GM12878 (cell line): ENCODE measurements at regions not wholly inside any gene's neighbourhood (a gene's known extent, or its start where the extent isn't known, plus 50 kb on each side); places are given as distances from the start of the nearest gene placed in this dataset.

Experiments used
- ATAC-seq: fragments of 200-7000 bp; cut with Tn5 transposase; 3 replicates; pipeline ENCODE4 v1.9.1; 2020; ENCODE audit warnings: mild to moderate bottlenecking, moderate library complexity
- BruUV-seq: library from RNA; stranded (reverse); fragments of 400-500 nt; replicated peaks from 2 replicates; lab custom pipeline; 2021; lab: Mats Ljungman, UMichigan
- CTCF ChIA-PET: fragments of 300-600 bp; sonication (Branson Sonifier 250); formaldehyde crosslinking; extraction: SDS; loops from one replicate; lab custom pipeline; 2021; ENCODE audit warnings: inconsistent platforms; lab: Yijun Ruan, JAX
- POLR2A ChIA-PET: fragments of 350-600 bp; formaldehyde crosslinking; extraction: SDS; loops from one replicate; lab custom pipeline; 2021; ENCODE audit warnings: inconsistent platforms; lab: Charles Lee
- RAD21 ChIA-PET: fragments of 300-600 bp; sonication (Branson Sonifier 250); formaldehyde crosslinking; loops from one replicate; lab custom pipeline; 2023; ENCODE audit warnings: antibody characterized with exemption; ENCODE audit not compliant: unreplicated experiment; lab: Charles Lee
- SMC1A ChIA-PET: fragments of 300-600 bp; sonication (Branson Sonifier 250); formaldehyde crosslinking; loops from one replicate; lab custom pipeline; 2023; ENCODE audit not compliant: unreplicated experiment, uncharacterized antibody; lab: Charles Lee
- DNase-seq: peaks from one replicate; pipeline ENCODE4 v3.0.0-alpha.2; 2011; ENCODE audit warnings: low read depth, low spot score
- FAIRE-seq: peaks from 3 replicates; lab custom pipeline; 2011; peaks lifted over from hg19 to GRCh38; lab: Jason Lieb, UNC
- H2AFZ ChIP-seq: 2 replicates; pipeline ENCODE4 v1.6.0; 2011; ENCODE audit warnings: low read depth, low read length, control low read depth; ENCODE audit not compliant: control insufficient read depth
- H3K27ac ChIP-seq: 2 replicates; pipeline ENCODE4 v1.5.1; 2011; ENCODE audit warnings: control low read depth; ENCODE audit not compliant: control insufficient read depth, insufficient read depth
- H3K27me3 ChIP-seq, 2 experiments: replicated peaks in 1 of 2; 2 replicates each; pipeline versions ENCODE4 v1.6.0 to v1.6.1; 2011; ENCODE audit warnings: low read length in 1 of 2; ENCODE audit not compliant: control insufficient read depth in 2 of 2, insufficient read depth in 2 of 2
- H3K36me3 ChIP-seq, 2 experiments: 2 replicates each; pipeline ENCODE4 v1.5.1; 2011; ENCODE audit warnings: low read length in 1 of 2; ENCODE audit not compliant: control insufficient read depth in 2 of 2, insufficient read depth in 2 of 2
- H3K4me1 ChIP-seq: 2 replicates; pipeline ENCODE4 v1.6.1; 2011; ENCODE audit warnings: mild to moderate bottlenecking, low read length, moderate library complexity, mixed read lengths; ENCODE audit not compliant: control insufficient read depth, insufficient read depth
- H3K4me2 ChIP-seq: 2 replicates; pipeline ENCODE4 v1.6.0; 2011; ENCODE audit warnings: control low read depth; ENCODE audit not compliant: control insufficient read depth, insufficient read depth
- H3K4me3 ChIP-seq: fragments of 200-600 bp; sonication (generic); 2 replicates; pipeline ENCODE4 v1.5.1; 2016
- H3K79me2 ChIP-seq: 2 replicates; pipeline ENCODE4 v1.6.0; 2011; ENCODE audit warnings: low read length; ENCODE audit not compliant: control insufficient read depth, insufficient read depth
- H3K9ac ChIP-seq: 2 replicates; pipeline ENCODE4 v1.8.0; 2011; ENCODE audit warnings: low read length, control low read depth, mixed read lengths; ENCODE audit not compliant: control insufficient read depth, insufficient read depth
- H3K9me3 ChIP-seq: replicated peaks from 3 replicates; pipeline ENCODE4 v1.5.1; 2011; ENCODE audit warnings: mild to moderate bottlenecking, low read length; ENCODE audit not compliant: control insufficient read depth, insufficient read depth
- H4K20me1 ChIP-seq: 2 replicates; pipeline ENCODE4 v1.6.0; 2011; ENCODE audit not compliant: control insufficient read depth, insufficient read depth
- ATF7 ChIP-seq: fragments of 450-650 bp; IDR thresholded peaks from 2 replicates; pipeline ENCODE4 v1.6.1; 2016; ENCODE audit warnings: low read depth, mild to moderate bottlenecking
- BMI1 ChIP-seq: fragments of 450-650 bp; IDR thresholded peaks from 2 replicates; pipeline ENCODE4 v1.6.1; 2016; ENCODE audit warnings: mild to moderate bottlenecking, moderate library complexity, borderline replicate concordance
- CREB1 ChIP-seq: IDR thresholded peaks from 2 replicates; pipeline ENCODE4 v1.6.1; 2012; ENCODE audit warnings: low read depth, mild to moderate bottlenecking, inconsistent platforms
- EGR1 ChIP-seq, 2 experiments: IDR thresholded peaks; 1 replicate in 1 of 2; 2 replicates in 1 of 2; pipeline ENCODE4 v1.6.1; 2011 to 2012; ENCODE audit warnings: low read depth in 2 of 2, low read length in 2 of 2, borderline replicate concordance in 1 of 2, mild to moderate bottlenecking in 1 of 2, moderate library complexity in 1 of 2
- HDAC6 ChIP-seq: fragments of 200-600 bp; sonication (generic); IDR thresholded peaks from one replicate; pipeline ENCODE4 v1.8.0; 2017; ENCODE audit warnings: antibody characterized with exemption; ENCODE audit not compliant: unreplicated experiment
- IKZF1 ChIP-seq: fragments of 450-650 bp; conservative IDR thresholded peaks from 2 replicates; pipeline ENCODE4 v1.6.1; 2017; ENCODE audit warnings: antibody characterized with exemption, mild to moderate bottlenecking
- KAT2A ChIP-seq: conservative IDR thresholded peaks from 2 replicates; pipeline ENCODE4 v1.6.1; 2011; ENCODE audit warnings: low read depth, low read length; ENCODE audit not compliant: control insufficient read depth
- MYB ChIP-seq: fragments of 150-350 bp; IDR thresholded peaks from 2 replicates; pipeline ENCODE4 v1.6.1; 2014; ENCODE audit warnings: mild to moderate bottlenecking, low read depth, low read length, borderline replicate concordance
- RB1 ChIP-seq: fragments of 450-650 bp; formaldehyde crosslinking; IDR thresholded peaks from 2 replicates; pipeline ENCODE4 v1.6.1; 2017; ENCODE audit warnings: mild to moderate bottlenecking, borderline replicate concordance
- RELA ChIP-seq: fragments of 450-650 bp; IDR thresholded peaks from 2 replicates; pipeline ENCODE4 v1.8.0; 2014; ENCODE audit warnings: borderline replicate concordance; ENCODE audit not compliant: partially characterized antibody
- SIN3A ChIP-seq: IDR thresholded peaks from 2 replicates; pipeline ENCODE4 v1.6.1; 2012; ENCODE audit warnings: low read depth, low read length, improper control_type of control experiment
- SMARCA5 ChIP-seq: fragments of 450-650 bp; IDR thresholded peaks from 2 replicates; pipeline ENCODE4 v1.6.1; 2017; ENCODE audit warnings: mild to moderate bottlenecking
- STAT1 ChIP-seq: fragments of 450-650 bp; conservative IDR thresholded peaks from 2 replicates; pipeline ENCODE4 v1.6.1; 2014; ENCODE audit warnings: antibody characterized with exemption, mild to moderate bottlenecking
- SUPT20H ChIP-seq: IDR thresholded peaks from 2 replicates; pipeline ENCODE4 v1.6.1; 2011; ENCODE audit warnings: low read depth, mild to moderate bottlenecking, low read length, moderate library complexity, borderline replicate concordance; ENCODE audit not compliant: control insufficient read depth
- YY1 ChIP-seq: IDR thresholded peaks from 2 replicates; pipeline ENCODE4 v1.6.1; 2011; ENCODE audit warnings: low read depth, mild to moderate bottlenecking, low read length
- WGBS: methylation state at CpG from one replicate; pipeline ENCODE4 v1.1.6; 2016; ENCODE audit warnings: low lambda C conversion rate; ENCODE audit not compliant: insufficient replicate concordance, insufficient coverage; ENCODE audit errors: missing lambda C conversion rate; 5-methylcytosine and 5-hydroxymethylcytosine counted together
- in situ Hi-C: fragments of 300-500 bp; cut with MboI; formaldehyde crosslinking; loops from 9 replicates; pipeline ENCODE4 v1.14.3; 2018; ENCODE audit warnings: mixed read lengths
- intact Hi-C: fragments of 100-400 bp; cut with micrococcal nuclease; formaldehyde crosslinking; loops from one replicate; pipeline ENCODE4 v1.14.2; 2022; ENCODE audit not compliant: unreplicated experiment
- TF ChIP-seq, protein P1 (sequence below): fragments of 450-650 bp; conservative IDR thresholded peaks from 2 replicates; pipeline ENCODE4 v1.6.1; 2017; ENCODE audit warnings: mild to moderate bottlenecking, moderate library complexity
- TF ChIP-seq, protein P2 (sequence below): IDR thresholded peaks from 2 replicates; pipeline ENCODE4 v1.6.1; 2011; ENCODE audit warnings: low read depth, low read length, improper control_type of control experiment, borderline replicate concordance

DNA sequence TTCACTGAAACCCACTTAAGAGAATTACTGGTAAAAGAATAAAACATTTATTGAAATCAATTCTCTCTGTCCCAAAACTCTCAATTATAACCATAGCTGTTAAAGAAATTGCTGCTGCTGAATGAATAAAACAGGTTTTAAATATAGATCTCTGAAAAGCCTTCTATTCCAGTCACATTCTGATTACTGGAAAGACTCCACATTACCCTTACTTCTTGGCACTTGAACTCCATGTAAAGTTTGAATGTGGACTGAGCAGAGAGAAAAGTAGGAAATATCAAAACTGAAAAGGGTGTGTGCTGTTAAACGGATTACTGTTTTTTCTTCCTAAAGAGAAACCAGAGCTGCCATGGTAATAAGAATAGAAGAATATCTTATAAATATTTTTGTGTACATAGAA lies 655.3 kb upstream of the SETBP1 start (continued):
- TF ChIP-seq, protein P1, sequence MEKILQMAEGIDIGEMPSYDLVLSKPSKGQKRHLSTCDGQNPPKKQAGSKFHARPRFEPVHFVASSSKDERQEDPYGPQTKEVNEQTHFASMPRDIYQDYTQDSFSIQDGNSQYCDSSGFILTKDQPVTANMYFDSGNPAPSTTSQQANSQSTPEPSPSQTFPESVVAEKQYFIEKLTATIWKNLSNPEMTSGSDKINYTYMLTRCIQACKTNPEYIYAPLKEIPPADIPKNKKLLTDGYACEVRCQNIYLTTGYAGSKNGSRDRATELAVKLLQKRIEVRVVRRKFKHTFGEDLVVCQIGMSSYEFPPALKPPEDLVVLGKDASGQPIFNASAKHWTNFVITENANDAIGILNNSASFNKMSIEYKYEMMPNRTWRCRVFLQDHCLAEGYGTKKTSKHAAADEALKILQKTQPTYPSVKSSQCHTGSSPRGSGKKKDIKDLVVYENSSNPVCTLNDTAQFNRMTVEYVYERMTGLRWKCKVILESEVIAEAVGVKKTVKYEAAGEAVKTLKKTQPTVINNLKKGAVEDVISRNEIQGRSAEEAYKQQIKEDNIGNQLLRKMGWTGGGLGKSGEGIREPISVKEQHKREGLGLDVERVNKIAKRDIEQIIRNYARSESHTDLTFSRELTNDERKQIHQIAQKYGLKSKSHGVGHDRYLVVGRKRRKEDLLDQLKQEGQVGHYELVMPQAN: no peak

GRCh38 chr18:44028109-44028508 lies 652.6 kb upstream of the SETBP1 start:
- Histone ChIP-seq H3K27ac (no peak overlapping the region), H3K4me3 (no peak overlapping the region), H2AFZ (no peak overlapping the region), H3K79me2 (no peaks in the 10 kb centered on the region), H3K4me1 (no peaks in the 10 kb centered on the region), H3K9me3 (no peaks in the 10 kb centered on the region), H3K27me3 (no peaks in the 10 kb centered on the region), H4K20me1 (no peaks in the 10 kb centered on the region), H3K4me2 (no peak overlapping the region), H3K9ac (no peak overlapping the region), H3K36me3 (no peaks in the 10 kb centered on the region)
- no peak for ATAC-seq
- ChIA-PET POLR2A (no interaction called here), CTCF (no interaction called here), RAD21 (no interaction called here), SMC1A (no interaction called here)
- no peak for TF ChIP-seq SMARCA5
- TF ChIP-seq BMI1: no peak
- TF ChIP-seq SIN3A: no peak
- no peak for TF ChIP-seq IKZF1
- no peak for TF ChIP-seq MYB
- no peak for TF ChIP-seq SUPT20H
- TF ChIP-seq RB1: no peak
- TF ChIP-seq, protein P2, sequence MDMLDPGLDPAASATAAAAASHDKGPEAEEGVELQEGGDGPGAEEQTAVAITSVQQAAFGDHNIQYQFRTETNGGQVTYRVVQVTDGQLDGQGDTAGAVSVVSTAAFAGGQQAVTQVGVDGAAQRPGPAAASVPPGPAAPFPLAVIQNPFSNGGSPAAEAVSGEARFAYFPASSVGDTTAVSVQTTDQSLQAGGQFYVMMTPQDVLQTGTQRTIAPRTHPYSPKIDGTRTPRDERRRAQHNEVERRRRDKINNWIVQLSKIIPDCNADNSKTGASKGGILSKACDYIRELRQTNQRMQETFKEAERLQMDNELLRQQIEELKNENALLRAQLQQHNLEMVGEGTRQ: no peak
- no peak for TF ChIP-seq ATF7
- TF ChIP-seq EGR1 (IDR thresholded peaks at IDR 0.05; ENCODE audit: borderline replicate concordance in 1 of 2, low read depth in 2 of 2, low read length in 2 of 2): no peak
- no peak for TF ChIP-seq STAT1
- TF ChIP-seq HDAC6: no peak
- TF ChIP-seq KAT2A: no peak
- no peak for TF ChIP-seq YY1
- TF ChIP-seq CREB1: no peak
- TF ChIP-seq RELA: no peak
- DNase-seq: no peak
- no peak for FAIRE-seq
- 0% methylated on average over 1 of the region's 1 CpG for WGBS
- intact Hi-C loops: no loop called here
- BruUV-seq: no TSS peak
- in situ Hi-C loops: no loop called here
